ENCODE measurements at regions not wholly inside any gene's neighbourhood (a gene's known extent, or its start where the extent isn't known, plus 50 kb on each side); places are given as distances from the start of the nearest gene placed in this dataset.

GRCh38 chr11:46202696-46203391, 74.6 kb upstream of the CREB3L1 start:
- no peak for ATAC-seq (ENCODE audit: insufficient read depth, low read depth)
- H3K4me1 ChIP-seq (ENCODE audit: insufficient read depth, low read length) = no peaks in the 10 kb centered on the region
- no peak for TF ChIP-seq EZH2 (IDR thresholded peaks at IDR 0.05; ENCODE audit: borderline replicate concordance, low read depth, low read length, severe bottlenecking)
- TF ChIP-seq CTCF (IDR thresholded peaks at IDR 0.05; ENCODE audit: borderline replicate concordance, extremely low read depth, low read length, poor library complexity, severe bottlenecking) = no peak
- H3K4me3 ChIP-seq (ENCODE audit: low read depth in 1 of 2, low read length in 2 of 2) = no peak overlapping the region
- no peaks in the 10 kb centered on the region for H3K36me3 ChIP-seq (ENCODE audit: insufficient read depth, low read length)
- H2AFZ ChIP-seq (ENCODE audit: low read depth, low read length) = no peak overlapping the region
- peaks cover 30% of the 10 kb centered on the region for H3K27me3 ChIP-seq (ENCODE audit: insufficient read depth, low read length, poor library complexity)
- no peak overlapping the region for H3K9ac ChIP-seq (ENCODE audit: low read depth, low read length)
- no peaks in the 10 kb centered on the region for H4K20me1 ChIP-seq (ENCODE audit: insufficient read depth, low read length)
- no peaks in the 10 kb centered on the region for H3K9me3 ChIP-seq (ENCODE audit: insufficient read depth, low read length, severe bottlenecking)
- H3K79me2 ChIP-seq (ENCODE audit: insufficient read depth, low read length) = no peaks in the 10 kb centered on the region
- no peak for DNase-seq
- H3K27ac ChIP-seq (ENCODE audit: low read length) = no peak overlapping the region
- H3K4me2 ChIP-seq (ENCODE audit: insufficient read depth, low read length) = no peak overlapping the region

GRCh38 chr11:46202149-46202548, 75.3 kb upstream of the CREB3L1 start:
- Histone ChIP-seq H3K9me3 (ENCODE audit: insufficient read depth, low read length, severe bottlenecking) (no peaks in the 10 kb centered on the region), H3K4me1 (ENCODE audit: insufficient read depth, low read length) (no peaks in the 10 kb centered on the region), H3K27me3 (ENCODE audit: insufficient read depth, low read length, poor library complexity) (peaks cover 37% of the 10 kb centered on the region), H3K36me3 (ENCODE audit: insufficient read depth, low read length) (no peaks in the 10 kb centered on the region), H2AFZ (ENCODE audit: low read depth, low read length) (no peak overlapping the region), H4K20me1 (ENCODE audit: insufficient read depth, low read length) (no peaks in the 10 kb centered on the region), H3K4me3 (ENCODE audit: low read depth in 1 of 2, low read length in 2 of 2) (no peak overlapping the region), H3K79me2 (ENCODE audit: insufficient read depth, low read length) (no peaks in the 10 kb centered on the region), H3K4me2 (ENCODE audit: insufficient read depth, low read length) (no peak overlapping the region), H3K27ac (ENCODE audit: low read length) (no peak overlapping the region), H3K9ac (ENCODE audit: low read depth, low read length) (no peak overlapping the region)
- DNase-seq (no peak), ATAC-seq (ENCODE audit: insufficient read depth, low read depth) (no peak)
- TF ChIP-seq CTCF (IDR thresholded peaks at IDR 0.05; ENCODE audit: borderline replicate concordance, extremely low read depth, low read length, poor library complexity, severe bottlenecking) (no peak), EZH2 (IDR thresholded peaks at IDR 0.05; ENCODE audit: borderline replicate concordance, low read depth, low read length, severe bottlenecking) (no peak)

- no peak overlapping the region for H3K9ac ChIP-seq (ENCODE audit: low read depth, low read length)
- no peak overlapping the region for H3K4me2 ChIP-seq (ENCODE audit: insufficient read depth, low read length)
- no peaks in the 10 kb centered on the region for H3K36me3 ChIP-seq (ENCODE audit: insufficient read depth, low read length)
- ATAC-seq (ENCODE audit: insufficient read depth, low read depth) (no peak), DNase-seq (no peak)
- no peaks in the 10 kb centered on the region for H4K20me1 ChIP-seq (ENCODE audit: insufficient read depth, low read length)
- H3K27ac ChIP-seq (ENCODE audit: low read length) = no peak overlapping the region
- H3K4me1 ChIP-seq (ENCODE audit: insufficient read depth, low read length) = no peaks in the 10 kb centered on the region
- peaks cover 42% of the 10 kb centered on the region for H3K27me3 ChIP-seq (ENCODE audit: insufficient read depth, low read length, poor library complexity)
- TF ChIP-seq CTCF (IDR thresholded peaks at IDR 0.05; ENCODE audit: borderline replicate concordance, extremely low read depth, low read length, poor library complexity, severe bottlenecking) = no peak
- TF ChIP-seq EZH2 (IDR thresholded peaks at IDR 0.05; ENCODE audit: borderline replicate concordance, low read depth, low read length, severe bottlenecking) = no peak
- no peaks in the 10 kb centered on the region for H3K79me2 ChIP-seq (ENCODE audit: insufficient read depth, low read length)
- H2AFZ ChIP-seq (ENCODE audit: low read depth, low read length) = no peak overlapping the region
- no peaks in the 10 kb centered on the region for H3K9me3 ChIP-seq (ENCODE audit: insufficient read depth, low read length, severe bottlenecking)
- H3K4me3 ChIP-seq (ENCODE audit: low read depth in 1 of 2, low read length in 2 of 2) = no peak overlapping the region
Observed at GRCh38 chr11:46200537-46201281, 76.8 kb upstream of the CREB3L1 start.
